ENCODE measurements at regions not wholly inside any gene's neighbourhood (a gene's known extent, or its start where the extent isn't known, plus 50 kb on each side); places are given as distances from the start of the nearest gene placed in this dataset.

DNA sequence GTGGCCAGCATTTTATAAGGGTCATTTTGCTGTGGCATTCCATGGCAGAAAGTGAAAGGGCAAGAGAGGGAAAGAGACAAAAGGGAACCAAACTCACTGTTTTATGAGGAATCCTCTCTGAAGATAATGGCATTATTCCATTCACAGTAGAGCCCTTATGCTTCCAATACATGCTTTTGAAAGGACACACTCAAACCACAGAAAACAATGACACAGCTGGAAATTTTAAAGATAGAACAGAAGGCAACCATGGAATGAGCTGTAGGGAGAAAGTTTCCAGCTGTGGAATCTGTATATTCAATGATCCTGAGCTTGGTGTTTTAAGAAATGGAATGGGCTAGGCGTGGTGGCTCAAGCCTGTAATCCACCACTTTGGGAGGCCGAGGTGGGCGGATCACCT lies 677.4 kb downstream of the SLITRK1 start:
- TF ChIP-seq, protein P1, sequence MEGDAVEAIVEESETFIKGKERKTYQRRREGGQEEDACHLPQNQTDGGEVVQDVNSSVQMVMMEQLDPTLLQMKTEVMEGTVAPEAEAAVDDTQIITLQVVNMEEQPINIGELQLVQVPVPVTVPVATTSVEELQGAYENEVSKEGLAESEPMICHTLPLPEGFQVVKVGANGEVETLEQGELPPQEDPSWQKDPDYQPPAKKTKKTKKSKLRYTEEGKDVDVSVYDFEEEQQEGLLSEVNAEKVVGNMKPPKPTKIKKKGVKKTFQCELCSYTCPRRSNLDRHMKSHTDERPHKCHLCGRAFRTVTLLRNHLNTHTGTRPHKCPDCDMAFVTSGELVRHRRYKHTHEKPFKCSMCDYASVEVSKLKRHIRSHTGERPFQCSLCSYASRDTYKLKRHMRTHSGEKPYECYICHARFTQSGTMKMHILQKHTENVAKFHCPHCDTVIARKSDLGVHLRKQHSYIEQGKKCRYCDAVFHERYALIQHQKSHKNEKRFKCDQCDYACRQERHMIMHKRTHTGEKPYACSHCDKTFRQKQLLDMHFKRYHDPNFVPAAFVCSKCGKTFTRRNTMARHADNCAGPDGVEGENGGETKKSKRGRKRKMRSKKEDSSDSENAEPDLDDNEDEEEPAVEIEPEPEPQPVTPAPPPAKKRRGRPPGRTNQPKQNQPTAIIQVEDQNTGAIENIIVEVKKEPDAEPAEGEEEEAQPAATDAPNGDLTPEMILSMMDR (conservative IDR thresholded peaks at IDR 0.05; ENCODE audit: low read length): no peak
- no peak for TF ChIP-seq EZH2phosphoT487 (IDR thresholded peaks at IDR 0.05; ENCODE audit: borderline replicate concordance, low read depth, low read length)
